HG02571 (cell line): ENCODE measurements at regions not wholly inside any gene's neighbourhood (a gene's known extent, or its start where the extent isn't known, plus 50 kb on each side); places are given as distances from the start of the nearest gene placed in this dataset.

Source experiments
- ATAC-seq: cut with Tn5 transposase; IDR thresholded peaks from one replicate; pipeline ENCODE4 v1.9.1; 2021; ENCODE audit warnings: mild to moderate bottlenecking, moderate library complexity; ENCODE audit not compliant: unreplicated experiment

- no peak for ATAC-seq
These were observed 53.5 kb upstream of the TBC1D9 start for GRCh38 chr4:140809676-140810075.

GRCh38 chr4:140808256-140808655 is 52.1 kb upstream of the TBC1D9 start:
- ATAC-seq, result no peak

GRCh38 chr4:140807491-140808252 is 51.5 kb upstream of the TBC1D9 start:
- peak; percentile 82 for ATAC-seq

- ATAC-seq, result peak; percentile 69
These were observed 50.0 kb upstream of the TBC1D9 start for GRCh38 chr4:140806163-140806562.
